ENCODE measurements at regions not wholly inside any gene's neighbourhood (a gene's known extent, or its start where the extent isn't known, plus 50 kb on each side); places are given as distances from the start of the nearest gene placed in this dataset.

GRCh38 chr4:28225689-28226353 is 1365.2 kb downstream of the STIM2 start:
- TF ChIP-seq POLR2A (IDR thresholded peaks at IDR 0.05; ENCODE audit: low read length) (no peak), GATA1 (IDR thresholded peaks at IDR 0.05; ENCODE audit: low read depth, low read length) (no peak)
